ENCODE measurements at regions not wholly inside any gene's neighbourhood (a gene's known extent, or its start where the extent isn't known, plus 50 kb on each side); places are given as distances from the start of the nearest gene placed in this dataset.

DNA sequence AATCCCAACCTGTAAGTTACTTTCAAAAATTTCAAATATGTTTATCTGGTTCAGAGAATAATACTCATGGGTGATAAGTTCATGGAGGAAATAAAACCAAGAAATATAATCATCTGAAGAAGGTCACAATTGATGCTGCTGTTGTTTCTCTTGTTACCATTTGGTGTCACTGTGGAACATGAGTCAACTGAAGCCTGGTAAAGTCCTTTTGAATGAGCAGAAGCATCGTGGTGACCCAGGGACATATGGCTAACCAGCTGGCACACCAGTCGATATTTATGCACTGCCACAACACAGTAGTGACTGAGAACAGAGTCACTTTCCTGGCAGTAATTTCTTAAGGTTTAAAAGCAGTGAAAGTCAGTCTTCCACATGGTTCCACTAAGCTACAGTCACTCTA, 612.9 kb upstream of the TLE4 start:
- TF ChIP-seq, protein P1, sequence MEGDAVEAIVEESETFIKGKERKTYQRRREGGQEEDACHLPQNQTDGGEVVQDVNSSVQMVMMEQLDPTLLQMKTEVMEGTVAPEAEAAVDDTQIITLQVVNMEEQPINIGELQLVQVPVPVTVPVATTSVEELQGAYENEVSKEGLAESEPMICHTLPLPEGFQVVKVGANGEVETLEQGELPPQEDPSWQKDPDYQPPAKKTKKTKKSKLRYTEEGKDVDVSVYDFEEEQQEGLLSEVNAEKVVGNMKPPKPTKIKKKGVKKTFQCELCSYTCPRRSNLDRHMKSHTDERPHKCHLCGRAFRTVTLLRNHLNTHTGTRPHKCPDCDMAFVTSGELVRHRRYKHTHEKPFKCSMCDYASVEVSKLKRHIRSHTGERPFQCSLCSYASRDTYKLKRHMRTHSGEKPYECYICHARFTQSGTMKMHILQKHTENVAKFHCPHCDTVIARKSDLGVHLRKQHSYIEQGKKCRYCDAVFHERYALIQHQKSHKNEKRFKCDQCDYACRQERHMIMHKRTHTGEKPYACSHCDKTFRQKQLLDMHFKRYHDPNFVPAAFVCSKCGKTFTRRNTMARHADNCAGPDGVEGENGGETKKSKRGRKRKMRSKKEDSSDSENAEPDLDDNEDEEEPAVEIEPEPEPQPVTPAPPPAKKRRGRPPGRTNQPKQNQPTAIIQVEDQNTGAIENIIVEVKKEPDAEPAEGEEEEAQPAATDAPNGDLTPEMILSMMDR (IDR thresholded peaks at IDR 0.05), result peak; percentile 42
- TF ChIP-seq ZFX (IDR thresholded peaks at IDR 0.05; ENCODE audit: borderline replicate concordance), result no peak

Measured in 22Rv1 (cell line).